HT-29 (cell line): ENCODE measurements at regions not wholly inside any gene's neighbourhood (a gene's known extent, or its start where the extent isn't known, plus 50 kb on each side); places are given as distances from the start of the nearest gene placed in this dataset.

Experiments
- DNase-seq: peaks from one replicate; pipeline ENCODE4 v3.0.0-alpha.2; 2015; ENCODE audit warnings: low spot score

- DNase-seq: no peak
These were observed 310.9 kb upstream of the ZNF32 start for GRCh38 chr10:43959364-43960134.

GRCh38 chr10:43958964-43959363 is 310.3 kb upstream of the ZNF32 start:
- no peak for DNase-seq

- no peak for DNase-seq
These were observed 309.4 kb upstream of the ZNF32 start for GRCh38 chr10:43958071-43958432.

GRCh38 chr10:43957267-43958070 is 308.8 kb upstream of the ZNF32 start:
- no peak for DNase-seq

- no peak for DNase-seq
These were observed 307.3 kb upstream of the ZNF32 start for GRCh38 chr10:43955978-43956377.

GRCh38 chr10:43955002-43955596 is 306.4 kb upstream of the ZNF32 start:
- no peak for DNase-seq

GRCh38 chr10:43953672-43954071 is 305.0 kb upstream of the ZNF32 start:
- DNase-seq: no peak

GRCh38 chr10:43952760-43953159 is 304.1 kb upstream of the ZNF32 start:
- no peak for DNase-seq

GRCh38 chr10:43949351-43949750 is 300.7 kb upstream of the ZNF32 start:
- no peak for DNase-seq

GRCh38 chr10:43946445-43946844 is 297.8 kb upstream of the ZNF32 start:
- DNase-seq: no peak

- DNase-seq: no peak
These were observed 297.2 kb upstream of the ZNF32 start for GRCh38 chr10:43945908-43946307.

GRCh38 chr10:43945094-43945730 is 296.5 kb upstream of the ZNF32 start:
- DNase-seq: no peak

GRCh38 chr10:43944381-43945093 is 295.9 kb upstream of the ZNF32 start:
- no peak for DNase-seq

- DNase-seq: no peak
These were observed 295.2 kb upstream of the ZNF32 start for GRCh38 chr10:43943818-43944360.

- no peak for DNase-seq
These were observed 294.6 kb upstream of the ZNF32 start for GRCh38 chr10:43943119-43943817.

- DNase-seq: no peak
These were observed 293.6 kb upstream of the ZNF32 start for GRCh38 chr10:43942096-43942850.

GRCh38 chr10:43940898-43941837 is 292.5 kb upstream of the ZNF32 start:
- no peak for DNase-seq

GRCh38 chr10:43939939-43940820 is 291.5 kb upstream of the ZNF32 start:
- no peak for DNase-seq
